H1 (cell line): ENCODE measurements at regions not wholly inside any gene's neighbourhood (a gene's known extent, or its start where the extent isn't known, plus 50 kb on each side); places are given as distances from the start of the nearest gene placed in this dataset.

Experiments used
- CHD1 ChIP-seq: IDR thresholded peaks from 2 replicates; pipeline ENCODE4 v1.6.1; 2012; ENCODE audit warnings: low read depth, low read length, improper control_type of control experiment
- GABPA ChIP-seq: IDR thresholded peaks from 2 replicates; pipeline ENCODE4 v1.6.1; 2011; ENCODE audit warnings: mild to moderate bottlenecking, low read length, moderate library complexity, borderline replicate concordance; ENCODE audit not compliant: insufficient read depth
- HDAC2 ChIP-seq, 2 experiments: fragments of 300-600 bp in 1 of 2; sonication (generic) in 1 of 2; IDR thresholded peaks; 2 replicates each; pipeline ENCODE4 v1.6.1; 2011 to 2012; ENCODE audit warnings: low read depth in 2 of 2, low read length in 2 of 2, mild to moderate bottlenecking in 2 of 2, moderate library complexity in 2 of 2, borderline replicate concordance in 1 of 2, inconsistent platforms in 1 of 2
- POLR2A ChIP-seq, 2 experiments: IDR thresholded peaks; 1 replicate in 1 of 2; 2 replicates in 1 of 2; pipeline ENCODE4 v1.6.1; 2011; ENCODE audit warnings: low read depth in 2 of 2, low read length in 2 of 2, mild to moderate bottlenecking in 2 of 2; ENCODE audit errors: control extremely low read depth in 1 of 2
- POLR2AphosphoS5 ChIP-seq: IDR thresholded peaks from 2 replicates; pipeline ENCODE4 v1.6.1; 2011; ENCODE audit warnings: low read depth, low read length
- RAD21 ChIP-seq, 2 experiments: IDR thresholded peaks in 1 of 2; conservative IDR thresholded peaks in 1 of 2; 2 replicates each; pipeline ENCODE4 v1.6.1; 2011; ENCODE audit warnings: low read depth in 2 of 2, low read length in 2 of 2, improper control_type of control experiment in 1 of 2, inconsistent platforms in 1 of 2, mild to moderate bottlenecking in 1 of 2, moderate library complexity in 1 of 2
- SP2 ChIP-seq: IDR thresholded peaks from 2 replicates; pipeline ENCODE4 v1.6.1; 2012; ENCODE audit warnings: mild to moderate bottlenecking, low read length, inconsistent platforms
- TF ChIP-seq, protein P1 (sequence below), 3 experiments: IDR thresholded peaks; 1 replicate in 2 of 3; 2 replicates in 1 of 3; pipeline versions ENCODE4 v1.5.1 to v1.6.1; 2011; ENCODE audit warnings: low read length in 3 of 3, mild to moderate bottlenecking in 3 of 3, inconsistent platforms in 2 of 3, low read depth in 1 of 3, moderate library complexity in 1 of 3; ENCODE audit not compliant: insufficient read depth in 1 of 3; ENCODE audit errors: control extremely low read depth in 1 of 3

DNA sequence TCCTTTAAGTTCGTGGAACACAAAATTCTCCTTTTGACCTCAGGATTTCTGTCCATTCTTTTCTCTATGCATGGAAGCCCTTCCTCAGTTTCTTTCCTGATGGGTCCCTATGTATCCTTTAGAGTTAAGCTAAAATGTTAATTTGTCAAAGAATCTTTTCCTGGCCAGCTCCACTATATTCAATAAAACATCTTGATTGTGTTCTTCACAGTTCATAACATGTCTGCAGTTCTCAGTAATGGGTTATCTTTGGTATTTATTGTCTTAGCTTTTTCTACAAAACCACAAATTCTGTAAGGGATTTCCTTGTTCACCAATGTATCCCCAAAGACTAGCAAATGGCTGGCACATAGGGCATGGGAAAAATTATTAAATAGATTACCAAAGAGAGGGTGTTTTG lies 998.5 kb downstream of the ADGRL2 start:
- TF ChIP-seq CHD1 (no peak), POLR2A (IDR thresholded peaks at IDR 0.05; ENCODE audit: control extremely low read depth in 1 of 2, low read depth in 2 of 2, low read length in 2 of 2) (no peak), SP2 (no peak), POLR2AphosphoS5 (no peak), HDAC2 (IDR thresholded peaks at IDR 0.05; ENCODE audit: borderline replicate concordance in 1 of 2, low read depth in 2 of 2, low read length in 2 of 2) (no peak), GABPA (no peak), RAD21 (IDR thresholded peaks at IDR 0.05 in 1 of 2, conservative IDR thresholded peaks at IDR 0.05 in 1 of 2; ENCODE audit: low read depth in 2 of 2, low read length in 2 of 2) (no peak)
- TF ChIP-seq, protein P1, sequence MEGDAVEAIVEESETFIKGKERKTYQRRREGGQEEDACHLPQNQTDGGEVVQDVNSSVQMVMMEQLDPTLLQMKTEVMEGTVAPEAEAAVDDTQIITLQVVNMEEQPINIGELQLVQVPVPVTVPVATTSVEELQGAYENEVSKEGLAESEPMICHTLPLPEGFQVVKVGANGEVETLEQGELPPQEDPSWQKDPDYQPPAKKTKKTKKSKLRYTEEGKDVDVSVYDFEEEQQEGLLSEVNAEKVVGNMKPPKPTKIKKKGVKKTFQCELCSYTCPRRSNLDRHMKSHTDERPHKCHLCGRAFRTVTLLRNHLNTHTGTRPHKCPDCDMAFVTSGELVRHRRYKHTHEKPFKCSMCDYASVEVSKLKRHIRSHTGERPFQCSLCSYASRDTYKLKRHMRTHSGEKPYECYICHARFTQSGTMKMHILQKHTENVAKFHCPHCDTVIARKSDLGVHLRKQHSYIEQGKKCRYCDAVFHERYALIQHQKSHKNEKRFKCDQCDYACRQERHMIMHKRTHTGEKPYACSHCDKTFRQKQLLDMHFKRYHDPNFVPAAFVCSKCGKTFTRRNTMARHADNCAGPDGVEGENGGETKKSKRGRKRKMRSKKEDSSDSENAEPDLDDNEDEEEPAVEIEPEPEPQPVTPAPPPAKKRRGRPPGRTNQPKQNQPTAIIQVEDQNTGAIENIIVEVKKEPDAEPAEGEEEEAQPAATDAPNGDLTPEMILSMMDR (IDR thresholded peaks at IDR 0.05; ENCODE audit: control extremely low read depth in 1 of 3, insufficient read depth in 1 of 3, low read depth in 1 of 3, low read length in 3 of 3) = no peak
